Activated CD4-positive, alpha-beta T cell treated with anti-CD3 and anti-CD28 coated beads, Interleukin-2, amount 50 U/mL, for 48 hours (primary cell): ENCODE measurements at regions not wholly inside any gene's neighbourhood (a gene's known extent, or its start where the extent isn't known, plus 50 kb on each side); places are given as distances from the start of the nearest gene placed in this dataset.

Source experiments
- DNase-seq, 2 experiments: peaks; one replicate each; pipeline ENCODE4 v3.0.0-alpha.2; 2020

DNA sequence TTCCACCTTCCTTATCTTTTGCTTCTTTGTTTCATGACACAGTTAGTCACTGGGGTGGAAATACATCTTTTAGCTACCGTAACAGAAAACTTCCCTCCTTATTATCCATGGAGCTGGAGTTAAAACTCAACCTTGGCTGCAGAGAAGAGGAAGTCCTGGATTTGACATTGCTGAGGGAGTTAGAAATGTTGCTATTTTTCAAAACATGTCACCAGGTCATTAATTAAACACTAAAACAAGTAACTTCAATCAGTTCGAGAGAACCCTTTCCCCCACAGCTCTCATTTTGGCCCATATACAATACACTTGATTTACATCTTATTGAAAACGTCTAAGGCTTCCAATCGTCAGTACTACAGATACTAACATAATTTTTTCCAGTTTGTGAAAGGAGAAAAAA, 237.9 kb upstream of the CD180 start:
- no peak for DNase-seq

DNA sequence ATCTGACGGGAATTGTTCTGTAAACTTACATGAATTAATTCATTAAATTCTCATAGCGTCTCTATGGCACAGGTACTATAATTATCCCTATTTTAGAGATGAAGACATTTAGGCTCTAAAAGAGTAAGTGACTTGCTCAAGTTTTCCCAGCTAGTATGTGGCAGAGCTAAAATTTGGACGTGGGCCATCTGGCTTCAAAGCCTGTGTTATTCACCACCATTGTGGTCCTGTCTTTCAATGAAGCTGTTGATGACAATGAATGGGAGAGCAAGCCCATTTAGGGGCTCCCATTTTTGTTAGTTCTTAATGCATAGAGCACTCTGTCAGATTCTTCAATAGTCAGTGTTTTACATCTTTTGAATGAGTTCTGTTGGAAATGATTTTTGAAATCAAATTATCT, 236.0 kb upstream of the CD180 start:
- no peak for DNase-seq

DNA sequence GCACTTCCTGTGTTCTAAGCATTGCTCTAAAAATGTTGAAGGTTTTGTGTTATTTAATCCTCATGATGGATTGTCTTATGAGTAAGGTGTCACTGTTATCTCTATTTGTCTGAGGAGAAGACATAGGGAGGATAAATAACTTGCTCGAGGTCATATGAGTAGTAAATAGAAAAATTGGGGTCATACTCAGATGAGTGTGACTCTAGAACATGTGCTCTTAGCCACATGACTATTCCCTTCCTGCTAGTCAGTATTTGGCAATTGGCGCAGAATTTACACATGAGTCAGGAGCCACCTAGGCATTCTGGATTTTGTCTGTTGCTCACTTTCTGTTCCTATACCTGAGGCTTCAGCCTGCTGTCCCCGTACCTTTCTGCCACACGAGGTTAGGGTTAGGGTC, 234.6 kb upstream of the CD180 start:
- no peak for DNase-seq

DNA sequence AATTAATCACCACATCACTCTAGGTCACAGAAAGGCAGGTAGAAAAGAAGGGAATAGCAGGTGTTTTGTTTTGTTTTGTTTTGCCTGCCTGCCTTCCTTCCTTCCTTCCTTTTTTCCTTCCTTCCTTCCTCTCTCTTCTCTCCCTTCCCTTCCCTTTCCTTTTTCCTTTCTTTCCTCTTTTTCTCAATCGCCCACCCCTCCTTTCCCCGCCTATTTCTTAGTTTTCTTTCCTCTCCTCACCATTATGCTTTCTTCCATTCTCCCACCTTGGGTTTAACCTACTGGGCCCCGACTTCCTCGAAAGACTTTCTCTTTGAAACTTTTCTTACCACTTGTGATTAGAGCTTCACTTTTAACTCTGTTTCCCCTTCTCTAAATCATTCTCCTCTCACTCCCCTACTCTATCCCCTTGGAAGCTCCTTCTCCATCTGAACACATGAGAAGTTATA, 231.3 kb upstream of the CD180 start:
- no peak for DNase-seq

DNA sequence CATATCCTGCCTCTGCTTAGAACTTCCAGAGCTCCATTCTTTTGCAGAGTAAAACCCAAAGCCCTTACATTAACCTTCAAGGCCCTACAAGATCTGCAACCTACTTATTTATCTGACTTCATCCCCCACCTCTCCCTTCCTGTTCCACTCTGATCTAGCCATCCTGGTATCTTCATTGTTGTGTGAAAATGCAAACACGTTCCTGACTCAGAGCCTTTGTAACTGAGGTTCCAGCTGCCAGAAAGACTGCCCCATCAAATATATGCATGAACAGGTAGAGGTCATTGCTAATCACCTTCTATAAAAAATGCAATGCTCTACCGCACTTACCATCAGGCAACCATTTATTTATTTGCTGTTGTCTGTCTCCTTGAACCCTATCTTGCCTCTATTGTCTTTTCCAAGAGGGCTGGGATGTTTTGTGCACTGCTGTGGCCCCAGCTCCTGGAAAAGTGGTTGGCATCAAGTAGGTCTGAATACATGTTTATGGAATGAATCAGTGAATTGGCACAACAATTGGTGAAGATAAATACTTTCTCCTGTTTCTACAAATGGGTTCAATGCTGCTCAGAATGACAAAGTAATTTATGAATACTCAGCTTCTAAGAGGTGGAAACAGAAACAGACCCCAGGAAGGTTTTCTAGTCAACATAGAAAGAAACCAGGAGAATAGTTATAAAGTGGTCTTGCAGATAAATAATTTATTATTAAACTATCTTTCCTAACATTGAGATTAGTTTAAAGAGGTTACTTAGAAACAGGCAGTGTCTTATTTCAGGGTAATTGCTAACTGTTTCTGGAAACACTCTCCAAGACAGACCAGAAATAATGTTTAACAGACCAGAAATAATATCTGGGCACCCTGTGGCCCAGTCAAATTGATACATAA, 230.6 kb upstream of the CD180 start:
- DNase-seq = no peak

DNA sequence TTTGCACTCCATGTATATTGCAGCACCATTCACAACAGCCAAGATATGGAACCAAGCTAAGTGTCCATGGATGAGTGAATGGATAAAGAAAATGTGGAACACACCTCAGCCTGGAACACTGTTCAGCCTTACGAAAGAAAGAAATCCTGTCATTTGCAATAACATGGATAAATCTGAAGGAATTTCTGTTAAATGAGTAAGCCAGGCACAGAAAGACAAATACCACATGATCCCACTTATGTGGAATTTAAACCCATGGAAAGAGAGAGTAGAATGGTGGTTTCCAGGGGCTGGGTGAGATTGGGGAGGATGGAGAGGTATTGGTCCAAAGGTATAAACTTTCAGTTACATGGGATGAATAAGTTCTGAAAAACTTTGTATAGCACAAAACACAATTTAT, 228.9 kb upstream of the CD180 start:
- no peak for DNase-seq

DNA sequence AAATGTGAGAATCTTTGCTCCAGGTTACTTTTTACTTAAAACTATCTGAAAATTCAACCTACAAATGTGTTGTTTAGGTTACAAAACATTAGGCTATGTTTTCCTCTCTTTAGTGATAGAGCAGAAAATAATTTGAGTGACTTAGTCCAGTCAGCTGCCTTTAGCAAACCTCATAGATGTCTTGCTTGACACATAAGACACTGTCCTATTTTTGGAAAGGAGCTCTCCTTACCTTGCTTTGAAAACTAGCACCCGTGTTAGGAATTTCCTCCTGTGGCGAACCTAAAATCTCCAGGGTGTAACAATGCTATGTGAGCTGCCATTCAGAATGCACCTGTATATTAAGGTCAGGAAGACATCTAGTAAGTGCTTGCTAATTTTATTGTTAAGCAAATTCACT, 221.2 kb upstream of the CD180 start:
- no peak for DNase-seq

DNA sequence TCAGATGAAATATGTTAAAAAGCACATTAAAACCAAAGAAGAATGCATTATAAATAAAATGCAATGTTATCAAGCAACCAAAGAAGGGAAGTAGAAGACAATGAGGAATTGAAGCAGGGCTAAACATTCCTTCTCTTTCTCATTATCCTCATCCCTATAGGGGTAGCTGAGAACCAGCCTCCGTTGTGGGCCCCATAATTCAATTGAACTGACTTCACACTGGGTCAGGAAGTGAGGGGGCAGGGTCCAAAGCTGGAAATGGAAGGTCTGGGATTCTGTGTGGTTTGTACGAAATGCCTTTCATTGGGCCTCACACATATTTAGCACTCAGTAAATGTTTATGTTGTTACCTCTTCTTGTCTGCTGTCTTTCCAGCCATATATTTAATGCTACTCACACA, 220.4 kb upstream of the CD180 start:
- DNase-seq = no peak

DNA sequence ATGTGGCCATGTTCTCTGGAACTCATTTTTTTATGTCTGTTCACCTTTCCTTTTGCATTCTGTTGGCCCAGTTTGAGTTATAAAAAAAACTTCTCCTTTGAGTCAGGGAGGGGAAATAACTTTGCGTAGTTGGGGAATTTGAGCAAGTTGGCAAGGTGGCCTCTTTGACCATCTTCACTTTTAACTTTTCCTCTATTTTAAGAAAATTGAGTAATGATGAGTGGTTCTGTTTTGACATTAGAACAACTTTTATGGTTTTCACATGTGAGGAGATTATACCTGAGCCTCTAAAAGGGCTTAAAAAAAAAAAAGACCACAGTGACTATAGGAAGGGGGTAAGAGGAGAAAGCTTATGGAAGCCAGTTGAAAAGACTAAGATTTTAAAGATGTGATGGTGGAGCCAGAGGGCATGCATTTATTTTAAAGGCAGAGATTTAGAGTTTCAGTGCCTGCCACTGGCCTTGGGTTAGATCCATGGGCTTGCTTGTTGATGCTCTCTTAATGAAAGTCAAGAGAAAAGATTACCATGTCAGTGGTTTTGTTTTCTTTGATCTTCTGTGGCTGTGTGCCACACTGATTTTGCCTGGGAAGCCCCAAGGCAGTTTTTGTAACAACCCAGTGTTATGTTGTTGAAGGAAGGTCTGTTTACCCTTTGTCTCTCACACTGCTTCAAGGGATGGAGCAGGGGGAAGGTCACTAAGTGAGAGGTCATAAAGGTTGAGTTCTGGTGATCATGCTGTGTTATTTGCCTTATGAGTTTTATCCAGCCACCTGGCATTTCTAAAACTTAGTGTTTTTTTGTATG, 219.7 kb upstream of the CD180 start:
- DNase-seq = no peak

DNA sequence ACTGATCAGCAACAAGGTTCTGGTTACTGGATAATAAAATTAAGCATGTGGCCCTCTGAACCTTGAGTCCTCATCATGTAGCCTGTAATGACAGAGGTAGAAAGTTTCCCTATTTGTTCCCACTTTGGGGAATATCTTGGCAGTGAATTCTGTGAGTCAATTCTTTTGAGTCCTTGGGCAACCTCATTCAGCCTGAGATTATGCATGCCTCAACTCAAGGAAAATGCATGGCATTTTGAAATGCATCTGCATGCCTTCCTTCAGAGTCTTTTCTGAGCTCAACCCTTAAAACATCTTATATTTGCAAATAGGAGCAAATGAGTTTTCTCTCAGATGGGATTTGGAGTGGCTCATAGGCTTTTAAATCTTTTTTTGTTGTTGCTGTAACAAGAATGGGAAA, 218.1 kb upstream of the CD180 start:
- no peak for DNase-seq

DNA sequence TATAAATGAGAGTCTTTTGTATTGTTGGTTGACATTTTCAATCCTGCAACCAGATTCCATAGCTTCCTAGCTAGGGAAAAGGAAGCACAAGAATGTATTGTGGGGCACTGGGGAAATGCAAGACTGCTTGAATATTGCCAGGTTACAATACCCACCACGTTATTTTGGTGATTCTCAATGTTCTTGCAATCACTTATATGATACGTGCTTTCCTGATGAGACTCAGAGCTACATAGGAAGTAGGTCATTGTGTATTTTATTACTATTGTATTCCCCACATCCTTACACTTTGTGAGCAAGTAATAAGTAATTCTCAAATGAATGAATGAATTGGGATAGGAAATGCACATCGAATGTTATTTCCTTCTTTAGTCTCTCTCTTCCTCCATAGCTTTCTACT, 217.1 kb upstream of the CD180 start:
- no peak for DNase-seq

DNA sequence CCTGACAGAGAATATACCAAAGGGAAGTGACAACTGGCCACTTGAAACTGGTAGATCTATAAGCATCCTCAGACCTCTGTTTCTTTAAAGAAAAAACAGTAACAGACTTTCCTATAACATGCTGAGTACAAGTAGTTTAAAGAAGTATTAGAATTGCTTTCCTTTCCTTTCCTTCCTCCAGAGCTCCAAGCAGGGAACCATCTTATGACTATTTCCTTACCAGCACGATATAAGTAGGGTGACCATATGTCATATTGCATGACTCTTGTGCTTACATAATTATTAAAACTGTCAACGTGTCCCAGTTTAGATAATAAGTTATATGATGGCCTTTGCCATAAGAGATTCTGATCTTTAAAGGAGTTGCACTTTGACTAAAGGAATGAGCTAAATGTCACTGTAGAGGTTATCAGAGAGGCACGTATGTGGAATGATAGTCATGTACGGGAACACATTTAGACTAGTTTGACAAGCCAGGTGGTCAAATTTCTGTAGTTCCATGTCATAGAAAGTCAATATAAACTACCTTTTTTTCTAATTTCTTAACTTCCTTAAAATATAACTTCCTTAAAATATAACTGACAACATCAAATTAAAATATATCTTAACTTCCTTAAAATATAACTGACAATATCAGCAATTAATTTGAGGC, 212.7 kb upstream of the CD180 start:
- DNase-seq = no peak

DNA sequence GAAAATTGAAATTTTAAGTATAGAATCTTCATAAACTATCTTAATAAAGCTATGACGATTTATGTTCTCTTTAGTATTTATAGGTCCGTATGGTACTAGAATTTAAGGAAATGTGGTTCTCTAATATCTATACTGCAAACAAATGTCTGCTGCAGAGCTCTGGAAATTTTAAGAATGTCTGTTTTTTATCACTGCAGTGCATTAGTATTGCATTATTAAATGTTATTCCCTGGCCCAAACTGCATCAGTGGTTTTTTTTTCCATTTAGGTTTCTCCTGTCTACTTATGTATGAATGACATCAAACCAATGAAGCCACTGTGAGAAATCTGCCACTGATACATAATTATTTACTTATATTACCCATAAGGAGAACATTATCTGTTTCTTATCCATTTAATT, 211.4 kb upstream of the CD180 start:
- no peak for DNase-seq

DNA sequence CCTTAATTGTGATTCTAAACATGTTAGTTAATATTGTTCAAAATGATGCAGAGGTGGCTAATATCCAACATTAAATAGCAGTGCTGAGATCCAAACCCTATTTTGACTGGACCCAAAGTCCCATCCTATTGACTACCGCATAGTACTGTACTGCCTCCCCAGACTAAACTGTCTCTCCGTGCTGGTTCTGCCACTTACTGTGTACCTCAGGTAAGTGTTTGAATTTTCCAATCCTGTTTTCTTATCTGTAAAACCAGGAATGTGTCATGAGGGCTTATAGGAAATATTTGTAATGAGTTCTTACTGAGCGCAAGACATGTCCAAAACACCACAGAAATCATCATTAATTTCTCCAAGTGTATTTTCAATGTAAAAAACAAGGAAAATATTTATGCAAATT, 209.2 kb upstream of the CD180 start:
- DNase-seq = no peak

DNA sequence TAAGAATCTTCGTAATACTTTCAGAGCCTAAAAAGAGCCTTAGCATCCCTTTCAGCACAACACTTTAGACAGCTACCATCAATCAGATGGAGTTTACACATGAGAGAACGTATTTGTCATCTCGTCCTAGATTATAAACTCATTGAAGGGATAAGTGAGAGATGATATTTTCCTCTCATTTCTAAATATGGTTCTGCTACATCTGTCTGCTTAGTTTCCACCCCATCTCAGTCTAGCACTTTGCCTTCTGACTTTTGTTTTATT, 208.4 kb upstream of the CD180 start:
- DNase-seq = no peak

DNA sequence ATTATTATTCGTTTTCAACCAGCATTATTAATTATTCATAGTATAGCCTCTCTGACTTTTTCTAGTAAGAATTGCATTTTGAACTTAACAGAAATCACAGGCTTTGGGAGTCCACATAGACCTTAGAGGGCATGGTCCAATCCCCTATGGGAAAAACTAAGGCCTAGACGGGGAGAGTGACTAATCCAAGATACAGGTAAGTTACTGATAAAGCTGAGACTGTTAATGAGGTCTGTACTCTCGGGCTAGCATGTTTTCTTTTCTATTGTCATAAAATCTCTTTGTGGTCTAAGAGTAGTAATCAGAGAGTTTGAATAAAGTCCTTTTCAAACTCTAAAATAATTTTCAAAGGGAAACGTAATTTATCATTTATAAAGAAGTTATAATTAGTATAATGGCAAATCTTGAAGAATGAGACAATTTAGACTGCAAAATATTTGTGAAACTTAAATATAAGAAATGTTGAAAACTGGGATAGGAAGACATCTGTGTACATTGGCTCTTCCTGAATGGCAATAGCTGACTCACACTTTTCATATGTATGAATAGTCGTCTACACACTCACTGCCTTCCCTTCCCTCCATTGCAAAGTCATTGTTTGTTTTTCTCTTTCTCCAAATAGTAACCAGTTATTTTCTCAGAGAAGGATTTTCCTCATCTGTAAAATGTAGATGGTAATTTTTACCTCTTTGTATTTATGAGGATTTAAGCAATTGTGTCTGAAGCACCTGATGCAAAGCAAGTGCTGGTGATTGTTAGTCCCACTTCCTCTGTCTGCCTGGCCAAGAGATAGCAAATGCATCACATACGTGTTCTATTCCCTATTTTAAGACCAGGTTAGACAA, 207.9 kb upstream of the CD180 start:
- no peak for DNase-seq

DNA sequence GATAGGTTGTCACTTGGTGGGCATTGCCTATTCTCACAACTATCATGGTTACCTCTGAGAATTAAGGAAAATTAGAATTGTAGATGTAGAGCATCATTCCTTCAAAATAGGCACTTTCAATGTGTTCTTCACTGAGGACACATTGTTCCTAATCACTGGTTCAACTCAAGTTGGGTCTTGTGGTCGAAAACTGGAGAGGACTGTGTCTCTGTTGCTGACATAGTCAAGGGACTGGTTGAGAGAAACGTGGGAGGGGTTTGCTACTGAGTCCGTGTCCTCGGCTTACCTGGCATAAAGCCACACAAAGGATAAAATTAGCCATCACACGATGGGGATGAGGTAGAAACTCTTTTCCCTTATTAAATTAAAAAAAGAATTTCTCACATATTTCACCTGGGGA, 205.9 kb upstream of the CD180 start:
- no peak for DNase-seq

DNA sequence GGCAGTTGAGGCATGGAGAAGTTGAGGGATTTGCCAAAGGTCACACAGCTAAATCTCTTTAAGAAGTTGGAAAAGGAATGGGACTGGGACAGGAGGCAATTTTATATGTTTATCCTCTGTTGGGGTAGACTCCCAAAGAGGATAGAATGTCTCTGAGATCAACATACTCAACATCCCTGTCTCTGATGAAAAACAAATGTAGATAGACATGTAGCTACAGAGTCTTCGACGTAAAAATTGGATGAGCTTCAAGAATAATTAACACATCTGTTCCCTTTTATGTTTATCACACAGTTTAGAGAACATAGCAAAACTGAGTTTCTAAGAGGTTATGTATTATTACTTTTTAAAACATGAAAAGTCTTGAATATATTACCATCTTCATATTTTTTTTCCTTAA, 204.6 kb upstream of the CD180 start:
- no peak for DNase-seq

DNA sequence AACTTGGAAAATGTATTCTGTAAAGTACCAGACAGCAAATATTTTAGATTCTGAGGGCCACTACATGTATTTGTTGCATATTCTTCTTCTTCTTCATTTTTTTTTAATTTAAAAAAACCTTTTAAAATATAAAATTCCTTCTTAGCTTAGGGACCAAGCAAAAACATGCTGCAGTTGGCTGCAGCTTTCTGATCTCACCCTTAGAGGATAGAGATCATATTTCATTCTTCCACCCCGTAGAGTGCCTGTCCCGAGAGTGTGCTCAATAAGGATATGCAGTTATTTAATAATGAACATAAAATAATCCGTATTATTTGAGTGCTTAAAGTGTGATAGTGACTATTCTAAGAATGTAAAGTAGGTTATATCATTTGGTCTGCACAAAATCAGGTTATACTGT, 204.2 kb upstream of the CD180 start:
- DNase-seq = no peak

DNA sequence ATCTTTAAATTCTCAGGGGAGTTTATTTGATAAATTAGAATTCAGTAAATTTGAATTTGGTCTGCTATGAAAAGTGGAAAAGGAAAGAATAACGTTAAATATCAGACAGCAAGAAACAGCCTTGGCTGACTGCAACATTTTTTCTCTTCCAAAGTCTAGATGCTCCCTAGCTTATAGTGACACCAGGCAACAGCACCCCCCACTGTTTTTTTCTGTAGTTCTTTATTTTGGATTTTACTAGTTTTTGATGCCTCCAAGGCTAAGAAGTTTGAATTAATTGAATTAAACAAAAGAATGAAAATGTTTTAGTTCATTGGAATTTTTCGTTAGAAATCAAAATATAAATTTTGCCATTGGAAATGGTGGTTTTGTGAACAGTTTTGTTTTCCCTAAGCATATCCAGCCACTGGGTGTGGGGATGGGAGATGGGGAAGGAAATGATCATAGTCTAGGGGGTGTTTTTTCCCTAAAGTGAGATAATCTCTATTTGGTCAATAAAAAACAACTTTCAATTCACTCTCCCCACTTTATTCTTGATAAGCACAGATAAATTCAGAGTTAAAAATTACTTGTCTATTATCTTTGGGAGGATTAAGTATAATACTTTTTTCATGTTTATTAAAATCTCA, 199.3 kb upstream of the CD180 start:
- no peak for DNase-seq

DNA sequence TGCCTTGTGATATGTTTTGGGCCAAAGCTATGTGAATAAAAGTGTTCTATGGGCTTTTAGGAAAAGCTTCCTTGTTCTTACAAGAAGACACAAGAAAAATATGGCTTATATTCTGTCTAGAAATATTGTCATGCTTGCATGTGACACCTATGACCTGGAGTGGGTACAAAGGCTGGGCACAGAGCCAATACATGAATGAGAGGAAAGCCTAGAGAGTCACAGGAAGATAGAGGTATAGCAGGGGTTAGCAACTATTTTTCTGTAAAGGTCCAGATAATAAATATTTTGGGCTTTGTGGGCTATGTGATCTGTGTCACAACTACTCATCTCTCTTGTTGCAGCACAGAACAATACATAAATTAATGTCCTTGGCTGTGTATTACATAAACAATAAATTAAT, 196.6 kb upstream of the CD180 start:
- DNase-seq = no peak

DNA sequence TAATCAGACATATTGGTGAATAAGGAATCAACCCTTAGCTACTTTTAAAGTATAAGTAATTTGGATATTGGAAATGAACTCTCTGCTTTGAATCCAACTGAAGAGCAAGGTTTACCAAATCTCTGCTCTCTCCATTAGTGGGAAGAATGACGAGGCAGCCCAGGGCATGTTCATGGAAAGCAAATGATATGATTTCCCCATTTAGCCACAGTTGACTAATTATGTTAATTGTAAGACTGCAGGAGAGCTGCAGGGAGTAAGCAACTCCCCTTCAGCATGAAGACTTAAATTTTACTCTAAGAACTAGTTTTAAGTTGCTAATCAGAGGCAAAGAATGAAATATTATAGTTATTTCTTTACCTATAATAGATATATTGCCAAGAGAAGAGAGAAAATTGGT, 194.3 kb upstream of the CD180 start:
- DNase-seq = no peak

DNA sequence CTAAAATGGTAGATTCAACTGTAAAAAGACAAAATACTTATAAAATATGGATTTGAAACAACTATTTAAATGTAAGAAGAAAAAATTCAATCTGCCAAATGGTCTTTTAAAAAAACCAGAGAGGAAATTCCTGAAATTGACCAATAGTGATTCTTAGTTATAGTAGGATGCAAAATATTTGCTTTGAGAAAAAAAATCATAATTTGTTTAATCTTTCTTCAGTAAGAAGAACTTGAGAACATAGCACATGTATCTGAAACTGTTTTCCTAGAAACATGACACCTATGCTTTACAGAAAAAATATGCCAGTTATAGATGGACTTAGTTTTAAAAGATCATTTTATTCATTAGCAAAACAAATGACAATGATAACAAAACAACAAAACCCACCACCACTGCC, 186.9 kb upstream of the CD180 start:
- DNase-seq = no peak
